H9 (cell line): ENCODE measurements at regions not wholly inside any gene's neighbourhood (a gene's known extent, or its start where the extent isn't known, plus 50 kb on each side); places are given as distances from the start of the nearest gene placed in this dataset.
A peak's percentile ranks its signal among the peaks of the same experiment; 100 is the strongest.
"Not testable (repeated sequence)": the region's sequence is repeated elsewhere in the genome, so short reads cannot be mapped to it uniquely, and the experiment has no call there.

ENCODE experiments used
- DNase-seq: peaks from one replicate; pipeline ENCODE4 v3.0.0-alpha.2; 2017
- H2AFZ ChIP-seq: one replicate; pipeline ENCODE4 v1.6.1; 2013; ENCODE audit warnings: mild to moderate bottlenecking, low read length, control low read depth, moderate library complexity
- H2AK5ac ChIP-seq: 2 replicates; pipeline ENCODE4 v1.6.1; 2013; ENCODE audit warnings: low read length, control low read depth, mixed read lengths; ENCODE audit not compliant: insufficient read length
- H2BK120ac ChIP-seq: one replicate; pipeline ENCODE4 v1.6.1; 2013; ENCODE audit warnings: low read depth, mild to moderate bottlenecking, low read length, control low read depth, inconsistent platforms; ENCODE audit not compliant: poor library complexity, severe bottlenecking
- H2BK12ac ChIP-seq: 2 replicates; pipeline ENCODE4 v1.6.1; 2013; ENCODE audit warnings: low read length, control low read depth, mixed read lengths, low read depth; ENCODE audit not compliant: insufficient read length
- H2BK15ac ChIP-seq: 2 replicates; pipeline ENCODE4 v1.6.1; 2013; ENCODE audit warnings: low read depth, low read length, control low read depth
- H2BK20ac ChIP-seq: one replicate; pipeline ENCODE4 v1.6.1; 2013; ENCODE audit warnings: low read depth, mild to moderate bottlenecking, low read length, control low read depth, inconsistent platforms; ENCODE audit not compliant: poor library complexity, severe bottlenecking
- H2BK5ac ChIP-seq: 2 replicates; pipeline ENCODE4 v1.6.1; 2013; ENCODE audit warnings: low read length, control low read depth, mixed read lengths; ENCODE audit not compliant: insufficient read length
- H3K14ac ChIP-seq: 2 replicates; pipeline ENCODE4 v1.6.1; 2013; ENCODE audit warnings: low read length, control low read depth; ENCODE audit not compliant: insufficient read depth
- H3K18ac ChIP-seq: 2 replicates; pipeline ENCODE4 v1.6.1; 2013; ENCODE audit warnings: low read depth, mild to moderate bottlenecking, mixed read lengths, low read length, control low read depth; ENCODE audit not compliant: insufficient read length
- H3K23ac ChIP-seq: 2 replicates; pipeline ENCODE4 v1.6.1; 2013; ENCODE audit warnings: low read length, control low read depth, mixed read lengths, low read depth; ENCODE audit not compliant: insufficient read length
- H3K23me2 ChIP-seq: 2 replicates; pipeline ENCODE4 v1.6.1; 2013; ENCODE audit warnings: low read depth, mild to moderate bottlenecking, mixed read lengths, low read length, control low read depth; ENCODE audit not compliant: insufficient read length, poor library complexity, severe bottlenecking
- H3K27ac ChIP-seq: 2 replicates; pipeline ENCODE4 v1.5.1; 2013; ENCODE audit warnings: low read length, control low read depth, mixed read lengths, low read depth; ENCODE audit not compliant: insufficient read length
- H3K27me3 ChIP-seq: 2 replicates; pipeline ENCODE4 v1.6.1; 2013; ENCODE audit warnings: low read length, control low read depth, inconsistent platforms; ENCODE audit not compliant: insufficient read depth
- H3K4ac ChIP-seq: 2 replicates; pipeline ENCODE4 v1.6.1; 2013; ENCODE audit warnings: low read depth, mild to moderate bottlenecking, control low read depth, inconsistent platforms, low read length, moderate library complexity
- H3K4me1 ChIP-seq: 2 replicates; pipeline ENCODE4 v1.6.1; 2013; ENCODE audit warnings: low read length, control low read depth, inconsistent platforms; ENCODE audit not compliant: insufficient read depth
- H3K4me2 ChIP-seq: 2 replicates; pipeline ENCODE4 v1.6.1; 2013; ENCODE audit warnings: low read length, control low read depth, mixed read lengths; ENCODE audit not compliant: insufficient read length, insufficient read depth
- H3K56ac ChIP-seq: 2 replicates; pipeline ENCODE4 v1.6.1; 2013; ENCODE audit warnings: low read depth, mild to moderate bottlenecking, mixed read lengths, low read length, control low read depth; ENCODE audit not compliant: insufficient read length
- H3K79me1 ChIP-seq: 2 replicates; pipeline ENCODE4 v1.6.1; 2013; ENCODE audit warnings: low read depth, mild to moderate bottlenecking, moderate library complexity, low read length, control low read depth, inconsistent platforms; ENCODE audit not compliant: insufficient read depth, poor library complexity, severe bottlenecking
- H3K79me2 ChIP-seq: 2 replicates; pipeline ENCODE4 v1.6.1; 2013; ENCODE audit warnings: low read length, control low read depth, inconsistent platforms; ENCODE audit not compliant: insufficient read depth
- H3K9ac ChIP-seq: 2 replicates; pipeline ENCODE4 v1.6.1; 2013; ENCODE audit warnings: low read length, control low read depth, mixed read lengths; ENCODE audit not compliant: insufficient read length; ENCODE audit errors: extremely low read depth
- H3K9me3 ChIP-seq: one replicate; pipeline ENCODE4 v1.6.1; 2013; ENCODE audit warnings: low read depth, low read length, inconsistent platforms; ENCODE audit not compliant: control insufficient read depth
- H3T11ph ChIP-seq: one replicate; pipeline ENCODE4 v1.6.1; 2013; ENCODE audit warnings: mild to moderate bottlenecking, low read length, control low read depth, inconsistent platforms
- H4K20me1 ChIP-seq: one replicate; pipeline ENCODE4 v1.6.1; 2013; ENCODE audit not compliant: control insufficient read depth, insufficient read length, insufficient read depth
- H4K5ac ChIP-seq: 2 replicates; pipeline ENCODE4 v1.6.1; 2013; ENCODE audit warnings: low read depth, mild to moderate bottlenecking, mixed read lengths, low read length, control low read depth; ENCODE audit not compliant: insufficient read length
- H4K8ac ChIP-seq: replicated peaks from 2 replicates; pipeline ENCODE4 v1.6.1; 2013; ENCODE audit warnings: low read length, control low read depth, mixed read lengths, low read depth; ENCODE audit not compliant: insufficient read length
- H4K91ac ChIP-seq: 2 replicates; pipeline ENCODE4 v1.6.1; 2013; ENCODE audit warnings: low read depth, mild to moderate bottlenecking, moderate library complexity, mixed read lengths, low read length, control low read depth; ENCODE audit not compliant: insufficient read length
- H3K27ac Mint-ChIP-seq, 3 experiments: 2 replicates in 2 of 3; 3 replicates in 1 of 3; pipeline ENCODE4 v1.8.0; 2020 to 2021; ENCODE audit warnings: mixed read lengths in 3 of 3, mild to moderate bottlenecking in 1 of 3, moderate library complexity in 1 of 3
- H3K27me3 Mint-ChIP-seq: 2 replicates; pipeline ENCODE4 v1.8.0; 2021; ENCODE audit warnings: low read depth, mild to moderate bottlenecking, moderate library complexity, mixed read lengths
- H3K36me3 Mint-ChIP-seq, 3 experiments: 2 replicates in 2 of 3; 3 replicates in 1 of 3; pipeline ENCODE4 v1.8.0; 2020 to 2021; ENCODE audit warnings: low read depth in 3 of 3, mixed read lengths in 3 of 3; ENCODE audit not compliant: insufficient read depth in 1 of 3
- H3K4me1 Mint-ChIP-seq, 2 experiments: 2 replicates each; pipeline ENCODE4 v1.8.0; 2020; ENCODE audit warnings: mixed read lengths in 2 of 2
- H3K4me3 Mint-ChIP-seq, 2 experiments: 2 replicates in 1 of 2; 3 replicates in 1 of 2; pipeline ENCODE4 v1.8.0; 2020 to 2021; ENCODE audit warnings: mild to moderate bottlenecking in 2 of 2, mixed read lengths in 2 of 2, moderate library complexity in 1 of 2
- H3K9me3 Mint-ChIP-seq, 2 experiments: 2 replicates in 1 of 2; 3 replicates in 1 of 2; pipeline ENCODE4 v1.8.0; 2020; ENCODE audit warnings: mild to moderate bottlenecking in 2 of 2, mixed read lengths in 2 of 2, moderate library complexity in 1 of 2
- CTCF ChIP-seq: fragments of 200-600 bp; sonication (generic); conservative IDR thresholded peaks from 3 replicates; pipeline ENCODE4 v1.8.0; 2021; ENCODE audit warnings: antibody characterized with exemption, mild to moderate bottlenecking
- WGBS: extraction: QIAGEN DNeasy Blood & Tissue Kit; methylation state at CpG from one replicate; pipeline ENCODE4 v1.1.7; 2013; ENCODE audit warnings: missing lambda C conversion rate, low lambda C conversion rate, mixed read lengths; ENCODE audit not compliant: insufficient read length; ENCODE audit errors: extremely low coverage; 5-methylcytosine and 5-hydroxymethylcytosine counted together

GRCh38 chr5:145443366-145443765, 391.8 kb downstream of the PRELID2 start:
- Histone ChIP-seq H3K27me3 (no peaks in the 10 kb centered on the region), H3K9ac (no peak overlapping the region), H3K4me2 (no peak overlapping the region), H3K9me3 (no peaks in the 10 kb centered on the region), H3T11ph (no peak overlapping the region), H3K23me2 (no peaks in the 10 kb centered on the region), H3K56ac (no peak overlapping the region), H3K27ac (no peak overlapping the region), H2BK120ac (no peak overlapping the region), H4K8ac (no peak overlapping the region), H3K4ac (no peak overlapping the region), H2BK12ac (no peak overlapping the region), H2AFZ (no peak overlapping the region), H4K5ac (no peak overlapping the region), H3K79me2 (no peaks in the 10 kb centered on the region), H3K18ac (no peak overlapping the region), H2BK15ac (no peak overlapping the region), H4K20me1 (no peaks in the 10 kb centered on the region), H2AK5ac (no peak overlapping the region), H2BK20ac (no peak overlapping the region), H4K91ac (no peak overlapping the region), H3K79me1 (no peaks in the 10 kb centered on the region), H3K4me1 (no peaks in the 10 kb centered on the region; the same call in 1 of the 2 replicates), H3K23ac (no peak overlapping the region), H2BK5ac (no peak overlapping the region), H3K14ac (no peak overlapping the region)
- no peak for DNase-seq
- WGBS = no CpG with 5 or more reads among the region's 2 CpGs
- Mint-ChIP-seq H3K36me3 (no peaks in the 10 kb centered on the region; a peak in 1 of 7 replicates), H3K4me3 (no peak overlapping the region), H3K4me1 (peaks cover 11 to 12% of the 10 kb centered on the region in 2 experiments), H3K27ac (peak overlapping the region in 1 of 3 experiments; percentile 49; a peak in 1 of 7 replicates), H3K27me3 (no peaks in the 10 kb centered on the region), H3K9me3 (no peaks in the 10 kb centered on the region; a peak in 1 of 5 replicates)
- TF ChIP-seq CTCF = no peak

- not testable (repeated sequence) for H3K23me2 ChIP-seq, H3K4me2 ChIP-seq, H2BK15ac ChIP-seq, H2BK20ac ChIP-seq, H3K14ac ChIP-seq, H4K8ac ChIP-seq, H3K79me2 ChIP-seq, H2AFZ ChIP-seq, H3K27me3 ChIP-seq, H3K23ac ChIP-seq, H4K5ac ChIP-seq, H2BK5ac ChIP-seq, H2AK5ac ChIP-seq, H3T11ph ChIP-seq, H4K91ac ChIP-seq, H3K36me3 Mint-ChIP-seq, H3K9ac ChIP-seq, H3K79me1 ChIP-seq, H3K4me3 Mint-ChIP-seq, H3K4ac ChIP-seq, H3K27ac Mint-ChIP-seq, H3K56ac ChIP-seq, H3K27me3 Mint-ChIP-seq, DNase-seq, H3K4me1 ChIP-seq, H3K27ac ChIP-seq, H3K9me3 Mint-ChIP-seq, H2BK120ac ChIP-seq, H3K9me3 ChIP-seq, H3K18ac ChIP-seq, H4K20me1 ChIP-seq, H2BK12ac ChIP-seq
- H3K4me1 Mint-ChIP-seq = peaks cover 15 to 17% of the 10 kb centered on the region in 2 experiments
- no CpG with 5 or more reads among the region's 6 CpGs for WGBS
Measured at GRCh38 chr5:145442661-145443060, 392.5 kb downstream of the PRELID2 start.
